GM23248 (cell line): ENCODE measurements at regions not wholly inside any gene's neighbourhood (a gene's known extent, or its start where the extent isn't known, plus 50 kb on each side); places are given as distances from the start of the nearest gene placed in this dataset.

ENCODE experiments used
- EZH2 ChIP-seq: fragments of 200-600 bp; sonication (generic); IDR thresholded peaks from 2 replicates; pipeline ENCODE4 v1.6.1; 2018; ENCODE audit warnings: antibody characterized with exemption, mild to moderate bottlenecking; ENCODE audit not compliant: insufficient read depth, poor library complexity, severe bottlenecking
- EZH2phosphoT487 ChIP-seq: fragments of 200-600 bp; sonication (generic); IDR thresholded peaks from 2 replicates; pipeline ENCODE4 v1.6.1; 2018; ENCODE audit warnings: antibody characterized with exemption, moderate library complexity, mild to moderate bottlenecking, low read depth; ENCODE audit not compliant: insufficient read depth

DNA sequence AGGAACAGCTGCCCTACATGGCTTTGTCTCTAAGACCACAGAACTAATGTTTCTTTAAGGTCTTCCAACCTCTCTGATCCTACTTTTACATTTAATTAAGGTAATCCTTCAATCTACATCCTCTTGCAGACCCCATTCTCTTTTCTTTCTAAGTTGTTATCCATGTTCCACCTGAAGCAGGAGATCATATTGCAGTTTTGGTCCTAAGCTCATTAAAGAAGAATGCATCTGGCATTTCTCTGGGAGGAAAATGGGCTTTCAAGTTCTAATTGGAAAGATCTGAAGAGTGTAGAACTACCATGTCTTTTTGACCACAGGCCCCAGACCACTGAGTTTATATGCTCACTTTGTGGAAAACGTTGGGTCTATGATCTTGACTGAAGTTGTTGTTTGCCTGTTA lies 111.2 kb downstream of the SEM1 start:
- no peak for TF ChIP-seq EZH2
- no peak for TF ChIP-seq EZH2phosphoT487
